ENCODE measurements at regions not wholly inside any gene's neighbourhood (a gene's known extent, or its start where the extent isn't known, plus 50 kb on each side); places are given as distances from the start of the nearest gene placed in this dataset.
A peak's percentile ranks its signal among the peaks of the same experiment; 100 is the strongest.

GRCh38 chr20:36094497-36094896 is 60.0 kb upstream of the EPB41L1 start:
- Histone ChIP-seq H3K36me3 (ENCODE audit: insufficient read depth) (no peaks in the 10 kb centered on the region), H3K79me2 (replicated peaks; ENCODE audit: insufficient read depth) (no peaks in the 10 kb centered on the region), H2AFZ (no peak overlapping the region), H3K4me2 (peak overlapping the region; percentile 83), H3K4me1 (ENCODE audit: insufficient read depth) (peaks cover 43% of the 10 kb centered on the region), H4K20me1 (replicated peaks; ENCODE audit: insufficient read depth) (peaks cover 14% of the 10 kb centered on the region), H3K9me2 (ENCODE audit: insufficient read depth) (no peaks in the 10 kb centered on the region), H3K27ac (ENCODE audit: low read depth) (no peak overlapping the region), H3K4me3 (peak overlapping the region; percentile 61; the same call in 1 of the 2 replicates), H3F3A (replicated peaks; ENCODE audit: low read depth) (peaks cover 25% of the 10 kb centered on the region), H3K27me3 (ENCODE audit: insufficient read depth) (peaks cover 74% of the 10 kb centered on the region)
- DNase-seq (ENCODE audit: low spot score) (peak; percentile 63), ATAC-seq (no peak)
- H3K27me3 Mint-ChIP-seq (ENCODE audit: insufficient read depth, low read depth, poor library complexity) = peaks cover 81% of the 10 kb centered on the region
- peaks cover 3% of the 10 kb centered on the region; the same call in 1 of the 3 replicates for H3K9me3 Mint-ChIP-seq
- no peaks in the 10 kb centered on the region for H3K36me3 Mint-ChIP-seq (ENCODE audit: low read depth)
- peaks cover 52% of the 10 kb centered on the region for H3K4me1 Mint-ChIP-seq
- peak overlapping the region; percentile 90 for H3K4me3 Mint-ChIP-seq
- no peak overlapping the region for H3K27ac Mint-ChIP-seq
- TF ChIP-seq ZNF331 (CRISPR knock-in tag; IDR thresholded peaks at IDR 0.05; ENCODE audit: low read depth) (no peak), EZH2 (IDR thresholded peaks at IDR 0.05; ENCODE audit: low read depth, unreplicated experiment) (peak; percentile 60), POLR2AphosphoS5 (IDR thresholded peaks at IDR 0.05; ENCODE audit: low read depth) (no peak)

GRCh38 chr20:36096435-36096834 is 58.1 kb upstream of the EPB41L1 start:
- Mint-ChIP-seq H3K27me3 (ENCODE audit: insufficient read depth, low read depth, poor library complexity) (peaks cover 86% of the 10 kb centered on the region), H3K36me3 (ENCODE audit: low read depth) (no peaks in the 10 kb centered on the region), H3K27ac (no peak overlapping the region), H3K4me1 (peaks cover 41% of the 10 kb centered on the region), H3K4me3 (no peak overlapping the region), H3K9me3 (peaks cover 3% of the 10 kb centered on the region; the same call in 1 of the 3 replicates)
- no peak overlapping the region for H3K27ac ChIP-seq (ENCODE audit: low read depth)
- H3K4me3 ChIP-seq = no peak overlapping the region
- no peak overlapping the region for H3K4me2 ChIP-seq
- DNase-seq (ENCODE audit: low spot score) = no peak
- ATAC-seq = no peak
- no peak overlapping the region for H2AFZ ChIP-seq
- H3K27me3 ChIP-seq (ENCODE audit: insufficient read depth) = peaks cover 91% of the 10 kb centered on the region
- peaks cover 27% of the 10 kb centered on the region for H3K4me1 ChIP-seq (ENCODE audit: insufficient read depth)
- peaks cover 14% of the 10 kb centered on the region for H4K20me1 ChIP-seq (replicated peaks; ENCODE audit: insufficient read depth)
- no peaks in the 10 kb centered on the region for H3K36me3 ChIP-seq (ENCODE audit: insufficient read depth)
- H3K9me2 ChIP-seq (ENCODE audit: insufficient read depth) = no peaks in the 10 kb centered on the region
- no peaks in the 10 kb centered on the region for H3K79me2 ChIP-seq (replicated peaks; ENCODE audit: insufficient read depth)
- H3F3A ChIP-seq (replicated peaks; ENCODE audit: low read depth) = peaks cover 11% of the 10 kb centered on the region
- TF ChIP-seq CTCF (conservative IDR thresholded peaks at IDR 0.05; ENCODE audit: low read depth in 2 of 2) (no peak), STAT1 (IDR thresholded peaks at IDR 0.05; ENCODE audit: unreplicated experiment) (no peak), CREB1 (CRISPR knock-in tag; IDR thresholded peaks at IDR 0.05; ENCODE audit: low read depth) (no peak), REST (IDR thresholded peaks at IDR 0.05; ENCODE audit: unreplicated experiment) (no peak), NANOG (IDR thresholded peaks at IDR 0.05; ENCODE audit: borderline replicate concordance) (no peak), ZNF114 (CRISPR knock-in tag; IDR thresholded peaks at IDR 0.05) (no peak), ETS1 (IDR thresholded peaks at IDR 0.05) (no peak)

Data from GM23338 (cell line).